ENCODE measurements at regions not wholly inside any gene's neighbourhood (a gene's known extent, or its start where the extent isn't known, plus 50 kb on each side); places are given as distances from the start of the nearest gene placed in this dataset.

DNA sequence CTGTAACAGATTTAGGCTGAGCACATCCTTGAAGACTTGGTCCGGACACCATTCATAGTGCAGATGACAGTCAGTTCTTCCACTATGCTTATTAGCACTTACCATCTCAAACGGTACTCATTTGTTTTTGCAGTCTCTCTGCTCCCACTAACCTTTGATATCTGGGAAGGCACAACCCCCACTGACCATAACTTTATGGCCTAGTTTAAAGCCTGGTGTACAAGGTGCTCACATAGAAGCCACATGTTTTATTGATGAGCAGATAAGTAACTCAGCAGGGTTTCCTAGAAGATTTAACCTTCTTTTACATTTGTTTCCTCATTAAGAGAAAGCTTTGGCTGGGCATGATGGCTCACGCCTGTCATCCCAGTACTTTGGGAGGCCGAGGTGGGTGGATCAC, 119.3 kb upstream of the MAGI3 start:
- 92% methylated on average over 4 of the region's 4 CpGs; no CpG with 5 or more reads in 1 of the 2 experiments for WGBS, 2 experiments (ENCODE audit: extremely low coverage in 1 of 2, insufficient coverage in 1 of 2, insufficient read length in 1 of 2, insufficient replicate concordance in 2 of 2, low coverage in 1 of 2, low lambda C conversion rate in 2 of 2, missing lambda C conversion rate in 1 of 2)
- Histone ChIP-seq H3K14ac (ENCODE audit: insufficient read length) (no peak overlapping the region), H3K9ac (replicated peaks in 1 of 4; ENCODE audit: extremely low read depth in 1 of 4, low read depth in 3 of 4, low read length in 3 of 4) (no peak overlapping the region), H3K36me3 (ENCODE audit: control insufficient read depth in 2 of 4, insufficient read depth in 4 of 4, low read length in 3 of 4) (no peaks in the 10 kb centered on the region), H4K8ac (ENCODE audit: extremely low read depth, insufficient read depth, low read length) (no peak overlapping the region), H3K4me3 (ENCODE audit: extremely low read depth in 1 of 4, insufficient read depth in 2 of 4, low read depth in 3 of 4, low read length in 4 of 4) (no peak overlapping the region), H2AFZ (ENCODE audit: low read length) (no peak overlapping the region; the same call in 1 of the 2 replicates), H3K23ac (ENCODE audit: insufficient read length) (no peak overlapping the region), H3K27me3 (replicated peaks in 1 of 4; ENCODE audit: control insufficient read depth in 3 of 4, extremely low read depth in 1 of 4, insufficient read depth in 3 of 4, low read length in 3 of 4) (no peaks in the 10 kb centered on the region), H2AK5ac (ENCODE audit: low read depth, low read length) (no peak overlapping the region), H3K4me1 (replicated peaks in 1 of 4; ENCODE audit: control insufficient read depth in 3 of 4, insufficient read depth in 4 of 4, low read length in 3 of 4) (no peaks in the 10 kb centered on the region), H4K20me1 (replicated peaks in 1 of 2; ENCODE audit: control insufficient read depth in 1 of 2, insufficient read depth in 2 of 2, low read length in 2 of 2) (no peaks in the 10 kb centered on the region), H3K27ac (ENCODE audit: low read depth, low read length) (no peak overlapping the region), H3K4ac (replicated peaks; ENCODE audit: insufficient read length, low read depth, low read length) (no peak overlapping the region), H4K91ac (replicated peaks; ENCODE audit: insufficient read length, low read length) (no peak overlapping the region), H3K18ac (ENCODE audit: extremely low read depth, low read length) (no peak overlapping the region), H2BK12ac (ENCODE audit: low read depth, low read length) (no peak overlapping the region), H4K5ac (ENCODE audit: insufficient read length, low read depth, low read length) (no peak overlapping the region), H3K79me1 (ENCODE audit: low read depth, low read length) (no peaks in the 10 kb centered on the region), H2BK20ac (ENCODE audit: low read length) (no peak overlapping the region), H3K4me2 (ENCODE audit: insufficient read depth in 1 of 2, low read depth in 2 of 2, low read length in 2 of 2) (no peak overlapping the region), H2BK5ac (ENCODE audit: low read depth, low read length) (no peak overlapping the region), H3K79me2 (ENCODE audit: control insufficient read depth in 1 of 2, insufficient read depth in 2 of 2, low read length in 2 of 2) (no peaks in the 10 kb centered on the region), H2BK15ac (ENCODE audit: low read length) (no peak overlapping the region), H3K56ac (replicated peaks; ENCODE audit: insufficient read length, low read depth, low read length) (no peak overlapping the region), H2BK120ac (replicated peaks; ENCODE audit: low read depth, low read length) (no peak overlapping the region), H3K9me3 (ENCODE audit: insufficient read depth in 2 of 2, low read depth in 1 of 2, low read length in 1 of 2) (no peaks in the 10 kb centered on the region), H3K23me2 (ENCODE audit: low read depth, low read length) (no peaks in the 10 kb centered on the region)
- ChIA-PET POLR2A (ENCODE audit: partially characterized antibody) (no interaction called here), CTCF (ENCODE audit: partially characterized antibody) (interaction anchor here (1.1 kb wide), 1 partner anchor 51 kb away, joined by 3 read pairs; no protein-coding TSS in a partner anchor)
- no peak for FAIRE-seq
- TF ChIP-seq SP4 (IDR thresholded peaks at IDR 0.05; ENCODE audit: low read length) (no peak), BACH1 (IDR thresholded peaks at IDR 0.05; ENCODE audit: low read length) (no peak), RAD21 (IDR thresholded peaks at IDR 0.05 in 1 of 2, conservative IDR thresholded peaks at IDR 0.05 in 1 of 2; ENCODE audit: low read depth in 2 of 2, low read length in 2 of 2) (no peak), CHD2 (IDR thresholded peaks at IDR 0.05; ENCODE audit: low read length) (no peak), POLR2AphosphoS5 (IDR thresholded peaks at IDR 0.05; ENCODE audit: low read depth, low read length) (no peak), HDAC6 (IDR thresholded peaks at IDR 0.05; ENCODE audit: low read depth, low read length) (no peak), CEBPB (IDR thresholded peaks at IDR 0.05; ENCODE audit: low read depth, low read length) (no peak), POU5F1 (IDR thresholded peaks at IDR 0.05; ENCODE audit: low read depth, low read length) (no peak), RBBP5 (IDR thresholded peaks at IDR 0.05; ENCODE audit: borderline replicate concordance, low read depth, low read length) (no peak), YY1 (IDR thresholded peaks at IDR 0.05; ENCODE audit: low read depth, low read length) (no peak), GTF2F1 (IDR thresholded peaks at IDR 0.05; ENCODE audit: borderline replicate concordance, low read depth, low read length) (no peak), RNF2 (IDR thresholded peaks at IDR 0.05; ENCODE audit: borderline replicate concordance, low read depth, low read length, missing control alignments, poor library complexity, severe bottlenecking) (no peak), TCF12 (IDR thresholded peaks at IDR 0.05; ENCODE audit: low read depth, low read length) (no peak), KDM4A (IDR thresholded peaks at IDR 0.05; ENCODE audit: low read depth, low read length, severe bottlenecking) (no peak), SUZ12 (IDR thresholded peaks at IDR 0.05; ENCODE audit: low read length) (no peak)
- TF ChIP-seq, protein P1, sequence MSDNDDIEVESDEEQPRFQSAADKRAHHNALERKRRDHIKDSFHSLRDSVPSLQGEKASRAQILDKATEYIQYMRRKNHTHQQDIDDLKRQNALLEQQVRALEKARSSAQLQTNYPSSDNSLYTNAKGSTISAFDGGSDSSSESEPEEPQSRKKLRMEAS (IDR thresholded peaks at IDR 0.05): no peak
- no peak for DNase-seq (ENCODE audit: low read depth in 1 of 2, low spot score in 2 of 2)

Measured in H1 (cell line).